T-helper 1 cell treated with Interleukin-12 subunit alpha and Interleukin-12 subunit beta and Interleukin-4 antibody, amounts not matched to agents 30 ng/mL and 1 ng/mL, for 36 hours (primary cell): ENCODE measurements at regions not wholly inside any gene's neighbourhood (a gene's known extent, or its start where the extent isn't known, plus 50 kb on each side); places are given as distances from the start of the nearest gene placed in this dataset.
"Not testable (repeated sequence)": the region's sequence is repeated elsewhere in the genome, so short reads cannot be mapped to it uniquely, and the experiment has no call there.

Source experiments
- intact Hi-C: fragments of 100-400 bp; cut with micrococcal nuclease; formaldehyde crosslinking; loops from one replicate; pipeline ENCODE4 v1.15.1; 2024

DNA sequence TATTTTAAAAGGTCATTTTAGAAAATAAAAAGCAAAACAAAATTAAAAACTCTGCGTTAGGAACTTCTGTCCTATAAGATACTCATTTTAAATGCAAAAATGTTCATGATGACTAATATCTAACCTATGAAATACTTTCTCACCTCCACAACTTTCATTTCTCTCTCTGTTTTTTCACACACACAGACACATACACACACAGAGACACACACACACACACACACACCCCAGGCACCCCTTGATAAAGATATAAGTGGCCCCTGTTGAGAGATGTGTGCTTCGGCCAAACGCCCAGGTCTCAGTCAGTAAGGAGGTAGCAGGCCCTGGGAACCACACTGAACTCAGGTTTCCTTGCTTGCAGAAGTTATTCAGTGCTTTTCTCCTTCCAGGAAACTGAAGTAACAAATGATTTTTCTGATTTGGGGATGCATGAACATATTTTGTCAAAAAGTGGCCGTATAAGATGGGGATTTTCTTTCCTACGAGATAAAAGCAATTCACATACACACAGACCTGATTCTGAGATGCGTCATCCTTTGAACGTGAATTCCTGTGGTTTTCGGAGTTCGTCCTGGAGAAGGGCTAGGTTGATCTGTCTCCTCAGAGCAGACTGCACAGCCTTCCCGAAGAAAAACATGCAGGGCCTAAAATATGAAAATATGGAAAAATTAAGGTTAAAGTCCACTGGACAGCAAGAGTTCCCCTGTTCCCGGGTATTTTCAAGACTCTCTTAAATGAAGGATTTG is 306.8 kb upstream of the FOXQ1 start:
- intact Hi-C loops = no loop called here

DNA sequence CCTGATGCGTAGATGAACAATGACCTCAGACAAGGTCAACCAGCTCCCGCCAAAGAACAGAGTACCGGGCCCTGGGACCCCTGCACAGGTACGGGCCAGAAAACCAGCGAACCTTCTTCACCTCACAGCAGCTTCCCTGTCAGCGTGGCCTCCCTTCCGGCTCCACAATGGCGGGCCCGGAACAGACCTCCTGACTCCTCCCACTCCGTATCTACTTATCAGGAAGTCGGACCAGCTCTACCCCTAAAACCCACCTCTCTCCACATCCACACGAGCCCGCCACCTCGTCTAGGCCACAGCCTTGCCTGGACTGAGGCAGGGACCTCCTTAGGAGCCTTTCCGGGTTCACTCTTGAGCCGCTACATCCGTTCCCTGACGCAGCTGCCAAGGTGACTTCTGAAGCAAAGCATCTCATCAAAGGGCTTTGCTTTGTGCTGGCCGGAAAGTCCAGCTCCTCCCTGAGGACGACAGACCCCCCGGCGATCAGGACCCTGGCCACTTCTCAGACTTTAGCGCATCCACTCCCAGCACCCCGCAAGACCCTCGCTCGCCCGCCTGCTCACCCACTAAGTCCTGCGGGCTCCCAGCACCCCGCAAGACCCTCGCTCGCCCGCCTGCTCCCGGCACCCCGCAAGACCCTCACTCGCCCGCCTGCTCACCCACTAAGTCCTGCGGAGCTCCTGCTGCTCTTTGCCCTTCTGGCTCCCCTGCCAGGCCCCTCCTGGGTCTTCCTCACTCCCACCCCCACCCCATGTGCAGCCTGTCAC is 308.3 kb upstream of the FOXQ1 start:
- intact Hi-C loops = no loop called here

DNA sequence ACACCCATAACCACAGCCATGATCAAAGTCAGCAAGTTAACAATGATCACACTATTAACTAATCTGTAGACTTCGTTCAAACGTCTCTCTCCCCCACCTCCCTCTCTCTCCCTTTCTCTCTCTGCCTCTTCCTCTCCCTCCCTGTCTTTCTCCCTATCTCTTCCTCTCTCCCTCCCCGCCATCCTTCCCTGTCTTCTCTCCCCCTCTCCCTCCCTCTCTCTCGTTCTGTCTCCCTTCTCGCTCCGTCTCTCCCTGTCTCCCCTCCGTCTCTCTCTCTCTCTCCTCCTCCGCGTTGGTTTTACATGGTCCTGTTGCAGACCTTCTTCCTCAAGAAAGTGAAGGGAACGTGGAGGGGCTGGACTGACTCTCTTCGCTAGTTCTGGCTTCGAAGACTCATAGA is 308.9 kb upstream of the FOXQ1 start:
- intact Hi-C loops = no loop called here

DNA sequence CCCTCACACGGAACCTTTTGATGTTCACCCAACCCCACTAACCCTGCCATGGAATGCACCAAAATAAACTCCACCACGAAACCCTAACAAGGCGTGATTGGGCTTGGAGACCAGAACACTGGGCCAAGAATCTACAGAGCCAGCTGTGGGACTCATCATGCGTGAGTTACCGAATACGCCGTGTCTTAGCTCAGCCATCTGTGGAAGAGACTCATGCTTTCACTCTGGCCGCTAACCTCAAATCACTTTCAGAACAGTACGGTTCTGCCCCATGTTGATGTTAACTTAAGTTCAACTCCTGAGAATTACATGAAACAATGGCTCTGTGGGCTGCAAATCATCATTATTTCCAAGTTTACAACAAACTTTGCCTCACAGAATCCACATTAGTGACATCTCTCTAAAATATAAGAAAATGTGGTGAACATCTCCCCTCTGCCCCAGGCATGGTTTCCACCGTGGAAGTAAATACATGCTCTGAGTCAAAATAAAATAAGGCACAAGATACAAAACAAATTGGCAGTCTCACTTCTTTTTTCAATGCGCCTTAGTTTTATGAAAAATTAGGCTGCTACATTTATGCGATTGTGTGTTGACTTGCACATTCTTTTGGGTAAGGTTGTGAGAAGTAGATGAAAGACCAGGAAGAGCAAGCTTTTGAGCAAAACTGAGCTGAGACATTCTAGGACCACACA is 308.9 kb upstream of the EXOC2 start:
- intact Hi-C loops = no loop called here

DNA sequence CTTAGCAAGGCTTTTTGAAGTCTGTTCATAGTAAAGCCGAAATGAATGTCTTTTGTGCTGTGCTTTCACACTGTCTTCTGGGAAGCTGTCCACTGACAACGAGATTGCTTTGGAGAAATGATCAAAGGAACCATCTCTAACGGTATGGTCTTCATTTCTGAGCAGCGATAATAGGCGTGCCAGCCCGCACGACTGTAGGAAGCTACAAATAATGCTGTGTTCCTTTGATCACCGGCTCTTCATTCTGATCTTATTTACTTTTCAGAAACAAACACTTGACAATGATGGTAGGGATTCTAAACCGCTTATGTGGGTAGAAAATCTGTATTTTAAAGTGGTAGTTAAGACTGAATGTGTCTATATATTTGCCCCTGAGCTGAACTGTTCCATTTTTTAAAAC is 306.6 kb upstream of the EXOC2 start:
- intact Hi-C loops = no loop called here

DNA sequence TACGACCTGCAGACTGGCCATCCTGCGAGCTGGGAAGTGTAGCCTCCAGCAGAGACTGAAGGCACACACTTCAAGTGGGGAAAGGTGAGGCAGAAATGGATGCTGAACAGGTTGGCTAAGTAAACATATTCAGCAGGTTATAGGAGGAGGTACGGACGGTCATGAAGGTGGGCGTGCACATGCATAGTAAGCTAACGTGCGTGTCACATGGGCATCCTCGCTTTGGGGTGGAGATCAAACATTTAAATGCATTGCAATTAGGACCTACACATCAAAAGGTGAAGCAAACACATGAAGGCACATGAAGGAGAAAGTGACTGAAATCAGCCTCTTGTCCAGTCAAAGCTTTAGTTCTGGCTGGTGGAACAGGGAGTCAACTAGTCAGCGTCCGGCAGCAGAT is 305.6 kb upstream of the EXOC2 start:
- intact Hi-C loops = no loop called here

DNA sequence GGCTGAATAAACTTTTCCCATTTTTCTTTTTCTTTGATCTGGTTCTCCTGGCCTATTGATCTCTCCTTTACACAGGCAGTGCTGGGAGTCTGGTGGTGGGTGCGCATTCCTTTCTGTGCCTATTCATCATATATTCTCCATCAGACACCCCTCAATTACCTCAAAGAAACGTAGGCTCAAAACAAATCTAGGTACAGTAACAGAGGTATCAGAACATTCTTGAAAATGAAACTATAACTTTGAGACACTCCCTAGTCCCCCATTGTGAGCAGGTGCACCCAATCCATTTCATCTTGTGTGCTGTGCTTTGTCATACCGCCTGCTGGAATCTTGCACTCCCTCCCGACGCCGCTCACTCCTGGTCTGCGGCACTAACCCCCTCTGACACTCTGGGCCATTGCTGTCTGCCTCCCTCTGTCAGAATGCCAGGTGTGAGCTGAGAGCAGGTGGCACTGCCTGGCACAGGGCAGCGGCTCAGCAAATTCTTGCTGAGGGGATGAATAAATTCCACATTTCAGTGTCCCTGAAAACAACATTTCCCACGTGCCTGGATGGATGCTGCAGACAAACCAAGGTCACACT is 303.4 kb upstream of the EXOC2 start:
- intact Hi-C loops = no loop called here

DNA sequence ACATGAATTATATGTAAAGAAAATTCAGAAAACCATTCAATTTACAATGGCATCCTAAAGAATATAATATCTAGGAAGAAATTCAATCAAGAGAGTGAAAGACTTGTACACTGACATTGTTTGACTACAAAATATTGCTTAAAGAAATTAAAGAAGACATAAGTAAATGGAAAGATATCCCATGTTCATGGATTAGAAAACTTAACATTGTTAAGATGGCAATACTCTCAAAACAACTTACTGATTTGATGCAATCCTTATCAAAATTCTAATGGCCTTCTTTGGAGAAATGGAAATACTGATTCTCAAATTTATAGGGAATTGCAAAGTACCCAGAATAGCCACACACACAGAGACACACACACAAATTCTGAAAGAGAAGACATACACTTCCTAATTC is 298.3 kb upstream of the EXOC2 start:
- intact Hi-C loops = no loop called here

DNA sequence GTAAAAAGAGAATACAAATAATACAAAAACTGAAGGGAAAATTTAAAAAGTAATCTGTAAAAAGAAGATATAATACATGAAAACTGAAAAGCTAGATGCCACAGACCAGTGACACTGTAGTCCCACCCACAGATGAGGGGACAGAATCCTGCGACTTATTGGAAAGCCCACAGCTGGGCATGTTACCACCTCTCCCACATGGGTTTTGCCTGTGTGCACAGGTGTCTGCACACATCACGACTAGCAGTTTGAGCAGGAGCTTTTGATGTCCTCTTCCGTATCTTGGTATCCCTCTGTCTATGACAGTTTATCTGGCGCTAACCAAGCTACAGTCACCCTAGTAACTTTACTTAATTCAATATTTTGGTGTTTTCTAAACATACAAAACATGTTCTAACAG is 291.1 kb upstream of the EXOC2 start:
- intact Hi-C loops = no loop called here

DNA sequence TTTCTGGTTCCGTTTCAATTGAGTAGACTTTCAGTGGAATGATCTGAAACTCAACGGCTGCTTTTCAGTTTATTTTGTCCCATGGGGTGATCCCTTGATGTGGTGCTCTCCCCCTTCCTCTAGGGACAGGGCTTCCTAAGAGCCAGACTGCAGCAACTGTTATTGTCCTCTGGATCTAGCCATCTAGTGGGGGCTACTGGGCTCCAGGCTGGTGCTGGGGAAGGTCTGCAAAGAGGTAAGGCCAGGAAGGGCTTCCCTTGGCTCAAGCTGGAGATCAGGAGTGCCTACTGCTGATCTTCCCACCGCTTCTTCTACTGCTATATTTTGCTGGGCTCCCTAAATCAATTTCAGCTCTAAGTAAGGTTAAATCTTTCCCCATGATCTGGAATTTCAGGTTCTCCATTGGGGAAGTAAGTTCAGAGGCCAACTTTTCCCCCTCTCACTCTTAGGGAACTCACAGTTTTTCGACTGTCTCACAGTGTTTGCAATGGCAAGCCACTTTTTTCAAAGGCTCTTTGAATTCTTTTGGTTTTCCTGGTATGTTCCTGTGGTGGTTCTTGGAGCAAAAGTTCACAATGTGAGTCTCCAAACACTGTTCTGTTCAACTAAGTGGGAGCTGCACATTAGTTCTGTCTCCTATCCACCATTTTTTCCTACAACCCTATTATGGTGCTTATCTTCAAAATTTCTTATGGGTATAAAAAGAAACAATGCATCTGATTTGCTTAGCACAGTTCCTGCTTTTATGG is 286.2 kb upstream of the EXOC2 start:
- intact Hi-C loops = no loop called here

DNA sequence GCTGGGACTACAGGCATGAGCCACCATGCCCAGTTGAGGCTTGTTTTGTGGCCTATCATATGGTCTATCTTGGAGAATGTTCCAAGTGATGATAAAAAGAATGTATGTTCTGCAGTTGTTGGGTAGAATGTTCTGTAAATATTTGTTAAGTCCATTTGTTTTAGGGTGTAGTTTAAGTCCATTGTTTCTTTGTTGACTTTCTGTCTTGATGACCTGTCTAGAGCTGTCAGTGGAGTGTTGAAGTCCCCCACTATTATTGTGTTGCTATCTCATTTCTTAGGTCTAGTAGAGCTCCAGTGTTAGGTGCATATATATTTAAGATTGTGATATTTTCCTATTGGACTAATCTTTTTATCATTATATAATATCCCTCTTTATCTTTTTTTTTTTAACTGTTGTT is 284.3 kb upstream of the EXOC2 start:
- intact Hi-C loops = not testable (repeated sequence)

DNA sequence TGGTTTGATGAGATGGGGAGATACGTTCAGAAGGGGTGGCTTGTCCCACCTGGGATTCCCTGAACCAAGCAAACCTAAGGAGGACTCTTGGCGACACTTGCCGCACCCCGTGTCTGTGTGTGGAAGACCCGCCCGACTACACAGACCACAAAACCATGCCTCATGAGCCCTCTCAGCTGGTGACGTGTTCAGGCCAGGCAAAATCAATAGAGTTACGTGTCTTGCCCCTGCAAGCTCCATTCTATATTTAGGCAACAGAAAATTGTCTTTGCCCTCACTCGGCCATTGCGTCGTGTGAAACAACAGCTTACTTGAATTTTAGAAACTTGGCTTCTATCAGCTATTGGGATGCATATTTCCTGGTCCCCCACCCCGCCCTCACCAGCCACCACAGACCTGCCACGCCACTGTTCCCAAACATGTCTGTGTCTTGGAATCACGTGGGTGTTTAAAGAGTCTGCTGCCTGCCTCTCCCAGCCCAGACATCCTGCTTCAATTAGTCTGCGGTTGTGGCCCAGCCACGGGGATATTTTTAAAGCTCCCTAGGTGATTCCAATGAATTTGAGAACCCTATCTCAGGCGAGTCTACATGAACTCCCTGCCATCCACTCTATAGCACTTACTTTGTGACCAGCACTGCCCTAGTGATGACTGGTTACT is 279.2 kb upstream of the EXOC2 start:
- intact Hi-C loops = no loop called here

DNA sequence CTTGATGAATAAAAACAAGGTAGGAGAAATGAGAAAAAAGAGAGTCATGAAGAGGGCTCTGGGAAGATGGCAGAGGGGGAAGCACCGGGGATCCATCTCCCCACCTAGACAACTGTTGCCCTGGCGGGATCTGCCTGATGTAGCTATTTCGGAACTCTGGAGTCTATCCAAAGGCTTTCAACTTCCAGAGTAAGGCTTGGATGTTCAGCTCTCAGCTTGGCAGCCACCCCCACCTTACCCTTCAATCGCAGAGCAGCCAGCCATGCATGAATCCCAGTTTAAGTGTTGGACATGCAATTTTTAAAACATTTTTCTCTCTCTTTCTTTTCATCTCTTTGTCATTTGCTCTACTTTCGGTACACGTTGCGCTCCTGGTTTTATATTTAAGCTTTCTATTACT is 275.9 kb upstream of the EXOC2 start:
- intact Hi-C loops = no loop called here

DNA sequence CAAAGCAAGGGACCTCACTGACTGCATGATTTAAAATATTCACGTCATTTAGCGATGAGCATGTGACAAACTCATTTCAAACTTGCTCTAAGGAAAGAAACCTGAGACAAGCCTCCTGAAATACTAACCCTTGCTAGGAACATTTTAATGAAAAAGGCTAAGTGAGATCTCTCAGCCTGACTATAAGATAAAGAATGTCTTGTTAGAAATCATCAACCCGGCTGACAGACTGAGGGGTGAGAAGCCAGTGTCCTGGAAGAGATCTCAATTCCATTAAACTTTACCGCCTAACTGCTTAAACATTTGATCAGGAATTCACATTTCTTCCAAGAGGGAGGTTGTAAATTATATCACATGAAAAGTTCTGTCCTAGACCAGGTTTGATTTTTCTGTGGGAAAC is 274.8 kb upstream of the EXOC2 start:
- intact Hi-C loops = no loop called here

DNA sequence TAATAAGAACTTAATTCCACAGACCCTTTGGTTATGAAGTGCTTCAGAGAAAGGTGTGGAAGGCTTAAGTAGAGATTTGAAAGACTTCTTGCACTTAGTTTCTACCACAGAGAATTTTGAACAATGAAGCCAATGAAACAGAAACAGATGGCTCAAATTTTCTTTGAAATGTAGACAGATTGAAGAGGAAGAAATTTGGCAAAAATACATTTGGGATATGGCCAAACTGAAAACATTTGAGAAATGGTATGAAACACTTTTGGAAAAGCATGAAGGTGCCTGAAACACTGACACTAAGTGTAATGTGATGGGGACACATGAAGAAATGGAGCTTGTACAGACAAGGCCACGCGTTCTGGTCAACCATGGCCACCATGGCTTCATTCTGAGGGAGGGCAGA is 272.4 kb upstream of the EXOC2 start:
- intact Hi-C loops = no loop called here

DNA sequence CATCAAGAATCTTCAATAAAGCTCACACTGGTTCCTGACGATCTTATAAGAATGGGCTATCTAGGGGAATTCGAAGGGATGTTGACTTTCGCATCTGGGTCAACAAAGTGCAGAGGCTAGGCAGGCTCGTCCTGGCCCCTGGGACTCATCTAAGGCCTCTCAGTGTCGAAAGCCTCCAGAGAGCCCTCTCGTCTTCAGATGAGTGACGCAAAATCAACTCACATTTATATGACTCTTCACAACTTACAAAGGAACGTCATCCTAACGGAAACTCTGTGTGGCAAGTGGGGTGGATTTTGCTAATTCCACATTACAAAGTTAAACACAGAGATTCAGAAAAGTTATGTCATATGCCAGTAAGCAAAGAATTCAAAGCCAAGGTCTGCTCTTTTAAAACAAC is 270.5 kb upstream of the EXOC2 start:
- intact Hi-C loops = no loop called here

DNA sequence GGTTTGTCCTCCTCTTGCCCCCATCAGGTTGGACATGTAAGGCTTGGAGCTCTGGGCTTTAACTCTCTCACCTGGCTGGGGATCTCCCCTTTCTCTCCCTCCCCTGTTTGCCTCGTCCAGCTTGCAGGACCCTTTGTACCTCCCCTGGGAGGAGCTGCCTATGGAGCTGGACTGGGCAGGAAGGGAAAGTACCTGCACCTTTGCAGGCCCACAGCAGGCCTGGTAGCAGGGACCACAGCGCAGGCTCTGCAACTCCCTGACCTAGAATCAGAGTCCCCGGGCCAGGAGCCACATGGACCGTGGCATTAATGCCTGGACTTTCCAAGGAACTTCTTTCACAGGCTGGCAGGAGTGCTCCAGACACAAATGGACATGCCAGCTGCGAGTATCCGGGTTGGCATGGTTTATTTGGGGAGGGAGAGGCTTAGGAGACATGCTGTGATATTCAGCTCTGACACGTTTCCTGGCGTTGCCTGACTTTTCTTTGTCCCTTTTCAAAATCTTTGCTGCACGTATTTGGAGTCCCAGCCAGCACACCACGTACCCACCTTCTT is 268.5 kb upstream of the EXOC2 start:
- intact Hi-C loops = no loop called here

DNA sequence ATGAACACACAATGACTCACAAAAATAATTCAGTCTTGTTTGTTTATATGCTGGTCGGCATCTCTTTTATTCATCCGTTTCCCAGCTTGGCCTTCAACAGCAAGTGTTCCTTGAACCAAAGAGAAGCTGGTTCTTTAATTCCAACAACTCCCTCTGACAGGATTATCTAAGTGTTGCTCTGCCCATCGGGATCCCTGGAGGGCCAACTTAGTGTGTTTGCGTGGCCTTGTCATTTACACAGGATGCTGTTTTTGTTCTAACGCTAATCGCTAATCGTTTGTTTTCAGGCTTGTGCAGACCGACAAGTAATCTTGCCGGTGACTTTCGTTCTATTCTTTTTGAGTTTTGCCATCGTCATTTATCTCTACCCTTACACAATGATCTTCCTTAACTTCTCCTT is 267.4 kb upstream of the EXOC2 start:
- intact Hi-C loops = no loop called here

DNA sequence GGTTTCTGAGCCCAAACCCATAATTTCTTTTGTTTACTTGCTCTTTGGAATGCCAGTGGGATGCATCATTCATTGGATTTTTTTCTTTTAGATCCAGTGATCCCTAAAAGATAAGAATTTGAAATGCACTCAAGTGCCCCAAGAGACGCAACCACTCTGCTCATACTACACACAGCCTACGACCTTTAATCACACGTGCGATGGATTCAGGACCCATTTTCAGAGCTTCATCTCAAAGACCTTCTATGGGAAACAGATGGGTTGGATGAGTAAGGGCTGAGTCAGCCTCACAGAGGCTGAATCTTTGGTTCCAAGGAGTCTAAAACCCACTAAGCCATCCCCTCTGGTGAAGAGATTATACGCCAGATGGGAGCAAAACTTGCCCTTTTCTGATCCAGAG is 265.5 kb upstream of the EXOC2 start:
- intact Hi-C loops = no loop called here

DNA sequence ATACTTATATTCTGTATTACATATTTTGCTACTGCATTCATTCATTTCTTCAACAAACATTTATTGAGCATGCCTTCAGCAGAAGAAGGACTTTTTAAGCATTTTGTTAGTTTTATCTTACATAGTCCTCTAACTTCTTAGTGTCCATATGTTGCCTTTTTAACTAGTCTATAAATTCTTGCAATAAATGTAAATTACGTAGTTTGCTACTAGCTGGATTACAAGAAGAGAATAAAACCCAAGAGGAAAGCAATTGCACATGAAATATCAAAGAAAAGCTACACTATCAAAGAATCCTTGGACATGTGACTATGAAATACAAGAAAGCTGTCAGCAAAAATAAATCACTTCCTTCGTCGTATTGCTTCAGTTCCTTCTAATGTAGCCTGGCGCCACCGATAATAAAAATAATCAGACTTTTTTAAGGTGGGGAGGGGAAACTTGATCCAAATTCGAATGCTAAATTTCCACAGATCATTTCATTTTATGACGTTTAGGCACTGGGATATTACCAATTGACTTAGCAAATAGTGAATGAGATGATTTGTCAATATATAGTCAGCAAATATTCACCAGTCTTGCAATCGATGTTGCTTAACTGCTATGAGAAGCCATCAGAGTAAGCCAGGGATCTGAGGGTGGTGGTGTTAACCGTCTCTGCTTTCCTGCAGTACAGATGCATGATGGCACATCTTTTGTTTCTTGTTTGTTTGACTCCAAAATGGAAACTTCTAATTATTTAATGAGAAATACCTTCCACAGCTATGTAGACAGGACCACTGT is 258.7 kb upstream of the EXOC2 start:
- intact Hi-C loops = no loop called here
